ENCODE measurements at regions not wholly inside any gene's neighbourhood (a gene's known extent, or its start where the extent isn't known, plus 50 kb on each side); places are given as distances from the start of the nearest gene placed in this dataset.
"Not testable (repeated sequence)": the region's sequence is repeated elsewhere in the genome, so short reads cannot be mapped to it uniquely, and the experiment has no call there.

GRCh38 chr4:178993306-178993705, 1551.1 kb upstream of the AGA start:
- DNase-seq (ENCODE audit: low read depth), result no peak

GRCh38 chr4:179001918-179002317, 1559.7 kb upstream of the AGA start:
- DNase-seq (ENCODE audit: low read depth), result no peak

DNA sequence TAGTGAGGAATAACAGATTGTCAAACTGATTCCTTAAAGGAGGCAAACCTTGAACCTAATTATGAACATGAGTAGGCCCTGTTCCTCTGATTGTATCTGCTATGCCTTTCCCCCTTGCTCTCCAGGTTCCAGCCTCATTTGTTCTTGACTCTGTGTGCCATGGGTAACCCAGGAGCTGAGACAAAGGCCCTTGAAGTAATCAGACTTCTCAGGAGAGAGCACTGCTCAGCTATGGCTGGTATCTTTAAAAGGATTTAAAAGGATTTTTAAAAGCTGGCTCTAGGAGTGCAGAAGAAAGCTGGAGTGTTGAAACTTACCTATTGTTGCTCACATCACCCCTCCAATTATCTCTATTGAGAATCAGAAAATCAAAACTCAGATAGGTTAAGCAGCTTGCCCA, 1565.5 kb upstream of the AGA start:
- no peak for DNase-seq (ENCODE audit: low read depth)

DNA sequence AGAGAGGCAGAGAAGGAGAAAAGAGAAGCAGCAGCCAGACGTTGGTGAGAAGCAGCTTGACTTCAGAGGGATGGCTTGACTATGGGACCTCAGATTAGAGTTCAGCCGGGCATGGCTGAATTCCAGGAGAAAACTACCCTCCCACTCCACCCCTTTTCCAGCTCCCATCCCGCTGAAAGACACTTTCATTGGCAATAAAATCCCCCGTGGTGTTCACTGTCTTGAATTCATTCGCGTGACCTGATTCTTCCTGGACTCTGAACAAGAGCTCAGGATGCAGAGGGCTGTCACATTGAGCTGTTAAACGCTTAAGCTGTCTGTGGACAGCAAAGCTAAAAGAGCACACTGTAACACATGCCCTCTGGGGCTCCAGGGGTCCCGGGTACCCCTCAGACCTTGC, 1575.3 kb upstream of the AGA start:
- no peak for DNase-seq (ENCODE audit: low read depth)

GRCh38 chr4:179027569-179027968, 1585.3 kb upstream of the AGA start:
- no peak for DNase-seq (ENCODE audit: low read depth)

DNA sequence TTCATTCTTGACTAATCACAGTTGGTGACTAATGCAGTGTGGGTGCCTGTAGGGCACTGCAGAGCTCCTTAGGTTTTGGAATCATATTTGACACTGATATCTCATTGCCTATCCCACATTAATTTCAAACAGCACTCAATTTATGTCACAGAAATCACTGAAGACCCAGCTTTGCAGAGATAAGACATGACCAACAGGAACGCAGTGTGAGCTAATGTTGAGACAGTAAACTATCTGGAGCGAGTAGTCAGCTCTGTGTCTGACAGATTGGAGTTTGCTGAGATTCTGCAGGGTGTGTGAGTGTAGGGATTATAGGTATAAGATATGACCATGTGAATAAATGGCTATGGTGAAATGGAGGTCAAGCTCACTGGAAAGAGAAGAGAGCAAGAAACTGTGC, 1586.1 kb upstream of the AGA start:
- no peak for DNase-seq (ENCODE audit: low read depth)

- no peak for DNase-seq (ENCODE audit: low read depth)
Measured at GRCh38 chr4:179029683-179030082, 1587.4 kb upstream of the AGA start.

- DNase-seq (ENCODE audit: low read depth), result no peak
Measured at GRCh38 chr4:179040259-179040658, 1598.0 kb upstream of the AGA start.

GRCh38 chr4:179048839-179049453, 1606.7 kb upstream of the AGA start:
- no peak for DNase-seq (ENCODE audit: low read depth)

DNA sequence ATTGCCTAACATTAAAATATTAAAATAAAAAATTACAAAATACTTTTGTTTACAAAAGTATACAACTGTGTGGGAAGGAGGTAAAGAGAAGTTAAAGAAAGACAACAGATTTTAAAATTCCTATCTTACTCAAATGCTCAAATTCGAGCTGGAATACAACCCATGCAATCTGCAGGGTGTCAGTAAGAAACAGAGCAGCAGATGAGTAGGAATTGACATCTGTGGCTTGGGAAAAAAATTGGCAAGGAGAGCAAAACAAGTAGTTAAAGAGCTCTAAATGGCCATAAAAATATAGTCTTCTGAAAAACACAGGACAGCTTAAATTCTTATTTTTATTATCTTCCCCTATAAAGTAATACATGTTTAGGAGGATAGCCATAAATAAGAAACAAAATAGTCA, 1609.0 kb upstream of the AGA start:
- no peak for DNase-seq (ENCODE audit: low read depth)

DNA sequence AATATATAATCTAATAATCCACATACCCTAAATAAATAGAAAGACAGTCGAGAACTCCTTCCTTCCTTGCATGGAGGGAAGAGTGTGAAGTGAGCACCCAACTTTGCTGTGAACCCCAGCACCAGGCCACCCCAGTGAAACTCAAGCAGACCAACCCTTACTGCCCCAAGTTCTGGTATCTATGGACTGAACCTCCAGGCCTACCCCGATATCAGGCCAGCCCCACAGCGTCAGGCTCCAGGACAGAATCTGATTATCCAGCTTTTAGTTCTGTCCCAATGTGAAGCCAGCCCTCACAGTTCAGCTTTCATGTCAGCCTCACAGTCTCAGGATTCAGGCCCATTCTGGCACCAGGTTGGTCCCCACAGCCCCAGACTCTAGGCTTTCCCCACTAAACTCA, 1617.2 kb upstream of the AGA start:
- DNase-seq (ENCODE audit: low read depth), result no peak

GRCh38 chr4:179066254-179066653, 1624.0 kb upstream of the AGA start:
- not testable (repeated sequence) for DNase-seq (ENCODE audit: low read depth)

DNA sequence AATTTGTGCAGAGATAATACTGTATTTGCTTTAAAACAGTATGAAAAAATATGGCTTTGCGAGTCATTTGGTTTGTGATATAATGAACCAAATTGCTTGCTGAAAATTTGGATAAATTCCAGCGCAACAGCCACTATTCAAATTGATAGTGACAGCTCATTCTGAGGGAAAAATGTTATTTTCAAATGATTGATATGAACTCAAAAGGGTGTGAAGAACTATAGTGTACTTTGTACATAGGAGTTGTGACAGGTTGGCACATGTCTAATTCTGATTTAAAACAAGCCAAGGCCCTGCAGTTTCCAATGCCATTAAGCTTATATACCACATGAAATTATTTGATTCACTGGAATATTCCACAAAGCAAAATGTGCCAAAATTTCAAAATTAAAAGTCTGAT, 1628.9 kb upstream of the AGA start:
- no peak for DNase-seq (ENCODE audit: low read depth)

GRCh38 chr4:179076865-179077264, 1634.6 kb upstream of the AGA start:
- no peak for DNase-seq (ENCODE audit: low read depth)

DNA sequence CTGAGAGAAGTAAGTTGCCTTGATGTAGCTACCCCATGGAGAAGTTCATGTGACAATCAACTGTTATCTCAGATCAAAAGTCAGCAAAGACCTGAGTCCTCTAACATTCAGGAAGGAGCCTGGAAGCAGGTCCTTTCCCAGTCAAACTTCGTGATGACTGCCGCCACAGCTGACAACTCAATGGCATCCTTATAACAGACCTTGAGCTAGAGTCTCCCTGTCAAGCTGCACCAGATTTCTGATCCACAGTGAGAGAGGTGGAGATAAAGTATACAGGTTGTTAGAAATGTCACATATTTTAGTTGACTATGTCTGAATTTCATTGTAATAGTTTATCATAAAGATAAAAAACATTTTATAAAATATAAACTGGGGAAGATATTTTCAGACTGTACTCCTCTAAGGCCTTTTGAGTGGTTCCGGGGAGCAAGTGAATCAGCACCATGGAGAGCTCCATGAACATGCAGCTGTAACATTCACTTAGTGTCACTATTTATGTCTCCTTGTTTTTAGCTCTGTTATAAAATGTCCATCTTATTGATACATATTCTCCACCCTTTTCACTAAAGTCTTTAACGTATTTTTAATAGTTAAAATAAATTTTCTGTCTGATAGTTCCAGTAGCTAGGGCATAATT, 1653.5 kb upstream of the AGA start:
- no peak for DNase-seq (ENCODE audit: low read depth)

GRCh38 chr4:179097741-179098140, 1655.5 kb upstream of the AGA start:
- DNase-seq (ENCODE audit: low read depth), result no peak

GRCh38 chr4:179110356-179110755, 1668.1 kb upstream of the AGA start:
- no peak for DNase-seq (ENCODE audit: low read depth)

DNA sequence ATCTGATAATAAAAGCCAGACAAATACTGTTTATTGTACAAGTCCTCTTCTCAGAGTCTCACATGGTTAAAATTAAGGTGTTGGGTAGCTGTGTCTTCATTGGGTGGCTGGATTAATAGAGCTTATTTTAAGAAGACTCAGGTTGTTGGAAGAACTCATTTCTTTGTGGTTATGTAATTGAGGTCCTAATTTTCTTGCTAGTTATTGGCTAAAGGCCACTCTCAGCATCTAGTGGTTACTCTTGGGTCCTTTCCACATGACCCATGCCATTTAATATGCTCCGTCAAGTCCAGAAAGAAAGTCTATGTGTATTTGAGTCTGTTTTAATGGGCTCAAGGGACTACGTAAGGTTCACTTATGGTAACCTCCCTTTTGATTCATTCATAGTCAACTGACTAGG, 1668.6 kb upstream of the AGA start:
- no peak for DNase-seq (ENCODE audit: low read depth)

DNA sequence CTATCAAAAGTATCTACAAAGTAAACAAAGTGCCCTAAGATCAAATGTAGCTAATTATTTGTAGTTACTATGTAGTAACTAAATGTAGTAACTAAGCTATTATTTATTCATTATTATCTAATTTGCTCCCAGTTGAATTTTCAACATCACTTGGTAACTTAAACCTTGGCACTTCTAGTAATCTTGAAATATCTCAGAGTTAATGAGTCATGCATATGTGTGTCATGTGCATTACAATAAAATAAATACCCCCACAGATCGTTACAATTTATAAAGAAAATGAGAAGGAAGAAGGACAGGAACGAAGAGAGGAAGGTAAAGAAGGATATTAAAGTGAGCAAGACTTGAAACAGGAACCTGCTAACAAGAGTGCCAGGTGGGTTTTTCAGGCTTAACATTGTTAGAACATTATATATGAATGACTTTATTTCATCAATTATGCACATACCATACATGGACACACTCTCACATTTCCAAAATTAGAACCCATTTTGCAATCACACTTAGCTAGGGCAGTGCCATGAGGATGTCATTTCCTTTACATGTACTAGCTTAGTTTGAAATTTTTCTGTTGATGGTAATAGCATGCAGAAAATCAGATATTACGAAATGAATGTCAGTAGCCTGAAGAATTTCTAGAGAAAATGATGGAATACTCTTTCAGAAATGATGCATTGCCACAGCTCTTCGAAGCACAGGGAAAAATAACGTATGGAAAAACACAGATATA, 1670.4 kb upstream of the AGA start:
- DNase-seq (ENCODE audit: low read depth), result no peak

GRCh38 chr4:179114615-179115014, 1672.4 kb upstream of the AGA start:
- no peak for DNase-seq (ENCODE audit: low read depth)

DNA sequence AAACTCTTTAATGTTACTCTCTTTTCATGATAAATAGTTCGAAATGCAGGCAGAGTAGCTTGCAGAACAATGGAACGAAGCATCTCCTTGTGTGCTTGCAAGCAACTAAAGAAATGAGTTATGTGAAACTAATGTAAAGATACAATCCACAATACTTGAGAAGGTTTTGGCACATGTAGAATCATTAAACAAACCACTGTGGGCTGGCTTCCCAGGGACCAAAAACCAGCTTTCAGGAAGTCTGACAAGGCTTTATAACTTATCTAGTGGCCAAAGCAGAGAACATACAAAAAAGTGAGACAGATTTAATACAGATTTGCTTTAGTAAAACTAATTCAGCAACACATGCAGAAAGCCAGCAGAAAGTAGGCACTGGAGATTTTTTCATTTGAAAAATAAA, 1673.8 kb upstream of the AGA start:
- DNase-seq (ENCODE audit: low read depth), result no peak

DNA sequence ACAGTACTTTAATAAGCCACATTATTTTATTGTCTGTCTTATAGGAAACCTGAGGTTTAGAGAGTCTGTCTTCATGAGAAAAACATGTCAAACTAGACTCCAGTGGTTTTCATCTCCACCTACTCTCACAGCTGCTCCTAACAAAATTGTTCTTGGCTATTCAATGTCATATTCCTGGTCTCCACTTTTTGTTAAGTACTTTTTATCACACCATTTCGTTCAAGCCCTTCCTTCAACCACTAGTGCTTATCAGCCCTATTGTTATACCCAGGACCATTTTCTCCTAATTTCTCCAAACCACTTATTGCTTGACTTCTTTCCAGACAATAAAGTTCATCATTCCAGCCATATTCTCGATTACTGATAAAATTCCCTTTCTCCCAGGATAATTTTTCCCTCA, 1674.3 kb upstream of the AGA start:
- no peak for DNase-seq (ENCODE audit: low read depth)

GRCh38 chr4:179123084-179123483, 1680.8 kb upstream of the AGA start:
- DNase-seq (ENCODE audit: low read depth), result no peak

DNA sequence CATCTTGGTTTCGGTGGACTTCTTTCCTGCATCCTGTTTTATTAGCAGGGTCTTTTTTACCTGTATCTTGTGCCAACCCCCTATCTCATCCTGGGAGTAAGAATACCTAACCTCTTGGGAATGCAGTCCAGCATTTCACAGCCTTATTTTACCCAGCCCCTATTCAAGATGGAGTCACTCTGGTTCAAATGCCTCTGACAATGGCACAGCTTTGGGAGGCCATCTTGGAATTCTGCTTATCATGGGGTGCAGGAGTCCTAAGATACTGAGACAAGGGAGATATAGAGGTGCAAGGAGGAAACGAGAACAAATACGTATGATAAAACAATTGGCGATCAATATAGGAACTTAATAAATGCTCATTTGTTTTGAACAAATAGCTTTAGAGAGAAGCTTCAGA, 1682.2 kb upstream of the AGA start:
- no peak for DNase-seq (ENCODE audit: low read depth)

Data from activated gamma-delta T cell treated with anti-CD3 and anti-CD28 coated beads, Interleukin-2, amount 50 U/mL, for 16 hours (primary cell).